HCT116 (cell line): ENCODE measurements at regions not wholly inside any gene's neighbourhood (a gene's known extent, or its start where the extent isn't known, plus 50 kb on each side); places are given as distances from the start of the nearest gene placed in this dataset.

Source experiments
- ATAC-seq: fragments of 200-7000 bp; cut with Tn5 transposase; 2 replicates; pipeline ENCODE4 v1.9.1; 2020; ENCODE audit warnings: mild to moderate bottlenecking, moderate library complexity
- BruUV-seq: library from RNA; stranded (reverse); fragments of 400-500 nt; replicated peaks from 2 replicates; lab custom pipeline; 2021; lab: Mats Ljungman, UMichigan
- CTCF ChIA-PET: fragments of 300-600 bp; sonication (Branson Sonifier 250); formaldehyde crosslinking; loops from one replicate; lab custom pipeline; 2021; ENCODE audit warnings: antibody characterized with exemption; lab: Charles Lee
- POLR2A ChIA-PET: fragments of 300-600, 350-600 bp; sonication (Branson Sonifier 250); formaldehyde crosslinking; loops from one replicate; lab custom pipeline; 2021; ENCODE audit warnings: antibody characterized with exemption; lab: Charles Lee
- RAD21 ChIA-PET, 2 experiments: fragments of 300-600 bp; sonication (Branson Sonifier 250); formaldehyde crosslinking; loops; one replicate each; lab custom pipeline; 2023; ENCODE audit warnings: low total read pairs in 2 of 2; ENCODE audit not compliant: uncharacterized antibody in 2 of 2, unreplicated experiment in 2 of 2, low non-redundant PET in 1 of 2; lab: Charles Lee
- DNase-seq: peaks from one replicate; pipeline ENCODE4 v3.0.0-alpha.2; 2010; ENCODE audit warnings: low read depth, low spot score
- H2AFZ ChIP-seq: fragments of 200-600 bp; shearing (Covaris generic), sonication (generic); 2 replicates; pipeline ENCODE4 v1.6.1; 2017; ENCODE audit warnings: low read depth, mixed run types, mixed read lengths, antibody characterized with exemption, low read length; ENCODE audit not compliant: poor library complexity, severe bottlenecking
- H3K27ac ChIP-seq: 2 replicates; pipeline ENCODE4 v1.5.1; 2012; ENCODE audit warnings: low read depth, low read length
- H3K27me3 ChIP-seq: fragments of 200-600 bp; sonication (generic); 2 replicates; pipeline ENCODE4 v1.6.1; 2016; ENCODE audit warnings: mixed run types, low read length, mixed read lengths; ENCODE audit not compliant: insufficient read depth
- H3K36me3 ChIP-seq, 2 experiments: fragments of 200-500 bp in 1 of 2; fragments of 200-600 bp in 1 of 2; sonication (Bioruptor generic) in 1 of 2; sonication (generic) in 1 of 2; 2 replicates each; pipeline versions ENCODE4 v1.5.1 to v1.6.1; 2014 to 2016; ENCODE audit warnings: low read length in 2 of 2, inconsistent platforms in 1 of 2, mixed read lengths in 1 of 2, mixed run types in 1 of 2; ENCODE audit not compliant: insufficient read depth in 2 of 2, control insufficient read depth in 1 of 2
- H3K4me1 ChIP-seq, 2 experiments: fragments of 200-600 bp in 1 of 2; sonication (generic) in 1 of 2; 2 replicates each; pipeline versions ENCODE4 v1.5.1 to v1.6.1; 2012 to 2017; ENCODE audit warnings: low read length in 2 of 2, inconsistent platforms in 1 of 2, mild to moderate bottlenecking in 1 of 2, mixed read lengths in 1 of 2, mixed run types in 1 of 2, moderate library complexity in 1 of 2; ENCODE audit not compliant: insufficient read depth in 2 of 2, control insufficient read depth in 1 of 2
- H3K4me2 ChIP-seq: fragments of 200-600 bp; sonication (generic); 2 replicates; pipeline ENCODE4 v1.6.1; 2017; ENCODE audit warnings: mixed run types, low read length, mixed read lengths
- H3K4me3 ChIP-seq, 2 experiments: fragments of 200-600 bp in 1 of 2; sonication (generic) in 1 of 2; replicated peaks in 1 of 2; 2 replicates each; pipeline ENCODE4 v1.5.1; 2011 to 2016; ENCODE audit warnings: low read length in 2 of 2, control low read depth in 1 of 2, low read depth in 1 of 2, mild to moderate bottlenecking in 1 of 2, mixed read lengths in 1 of 2, mixed run types in 1 of 2
- H3K79me2 ChIP-seq: fragments of 200-600 bp; sonication (generic); 2 replicates; pipeline ENCODE4 v1.6.1; 2017; ENCODE audit warnings: mild to moderate bottlenecking, mixed run types, low read length, moderate library complexity, mixed read lengths; ENCODE audit not compliant: insufficient read depth
- H3K9ac ChIP-seq: fragments of 200-600 bp; sonication (generic); 2 replicates; pipeline ENCODE4 v1.6.1; 2016; ENCODE audit warnings: low read length, mixed read lengths
- H3K9me2 ChIP-seq: fragments of 200-600 bp; sonication (generic), shearing (Covaris generic); 2 replicates; pipeline ENCODE4 v1.6.1; 2017; ENCODE audit warnings: mixed run types, mild to moderate bottlenecking, moderate library complexity; ENCODE audit not compliant: insufficient read depth
- H3K9me3 ChIP-seq, 2 experiments: fragments of 200-500 bp in 1 of 2; fragments of 200-600 bp in 1 of 2; sonication (Bioruptor generic) in 1 of 2; sonication (generic) in 1 of 2; 2 replicates each; pipeline ENCODE4 v1.6.1; 2014 to 2017; ENCODE audit warnings: low read length in 2 of 2, mixed read lengths in 2 of 2, inconsistent platforms in 1 of 2, low read depth in 1 of 2, mild to moderate bottlenecking in 1 of 2, mixed run types in 1 of 2, moderate library complexity in 1 of 2; ENCODE audit not compliant: control insufficient read depth in 1 of 2, insufficient read depth in 1 of 2
- H4K20me1 ChIP-seq: fragments of 200-600 bp; sonication (generic), shearing (Covaris generic); 2 replicates; pipeline ENCODE4 v1.6.1; 2017; ENCODE audit warnings: mixed run types, mild to moderate bottlenecking, moderate library complexity; ENCODE audit not compliant: insufficient read depth
- CEBPB ChIP-seq: IDR thresholded peaks from 2 replicates; pipeline ENCODE4 v1.6.1; 2012; ENCODE audit warnings: low read depth
- CTCF ChIP-seq, 3 experiments: fragments of 200-600 bp in 1 of 3; sonication (generic) in 1 of 3; IDR thresholded peaks in 2 of 3; conservative IDR thresholded peaks in 1 of 3; 2 replicates each; pipeline ENCODE4 v1.5.1; 2012 to 2017; ENCODE audit warnings: low read depth in 2 of 3, low read length in 2 of 3, antibody characterized with exemption in 1 of 3, borderline replicate concordance in 1 of 3, control low read depth in 1 of 3, mild to moderate bottlenecking in 1 of 3, mixed read lengths in 1 of 3, mixed run types in 1 of 3, moderate library complexity in 1 of 3; ENCODE audit not compliant: insufficient read depth in 1 of 3
- ELF1 ChIP-seq: IDR thresholded peaks from 2 replicates; pipeline ENCODE4 v1.6.1; 2012; ENCODE audit warnings: low read depth, borderline replicate concordance
- POLR2A ChIP-seq: IDR thresholded peaks from 2 replicates; pipeline ENCODE4 v1.7.0; 2011; ENCODE audit warnings: borderline replicate concordance; ENCODE audit not compliant: insufficient read depth, insufficient read length; ENCODE audit errors: extremely low read depth
- POLR2AphosphoS5 ChIP-seq: IDR thresholded peaks from 2 replicates; pipeline ENCODE4 v1.6.1; 2011; ENCODE audit warnings: mild to moderate bottlenecking, low read depth, low read length, moderate library complexity
- RAD21 ChIP-seq: IDR thresholded peaks from 2 replicates; pipeline ENCODE4 v1.6.1; 2012; ENCODE audit warnings: low read depth, mild to moderate bottlenecking
- intact Hi-C: fragments of 100-400 bp; cut with micrococcal nuclease; formaldehyde crosslinking; loops from 2 replicates; pipeline ENCODE4 v1.10.0; 2022

GRCh38 chr15:79593119-79593869 is 161.2 kb downstream of the MINAR1 start:
- POLR2A ChIA-PET: no interaction called here
- BruUV-seq: no TSS peak
- Histone ChIP-seq H3K4me2 (no peak overlapping the region), H3K27ac (no peak overlapping the region), H3K4me1 (no peaks in the 10 kb centered on the region), H3K9ac (no peak overlapping the region), H3K4me3 (no peak overlapping the region), H3K9me2 (no peaks in the 10 kb centered on the region), H3K27me3 (peaks cover 19% of the 10 kb centered on the region), H3K36me3 (no peaks in the 10 kb centered on the region), H4K20me1 (no peaks in the 10 kb centered on the region), H2AFZ (no peak overlapping the region), H3K9me3 (no peaks in the 10 kb centered on the region), H3K79me2 (no peaks in the 10 kb centered on the region)
- RAD21 ChIA-PET: interaction anchor here in 1 of 2 experiments (1.5 kb wide), 1 partner anchor 213 kb away, joined by 4 read pairs; no protein-coding TSS in a partner anchor
- CTCF ChIA-PET: interaction anchor here (0.7 to 2.8 kb wide), 4 partner anchors 9 to 254 kb away, joined by 3 to 13 read pairs (median 6); no protein-coding TSS in a partner anchor
- DNase-seq: no peak
- peak; percentile 34; the same call in 1 of the 2 replicates for ATAC-seq
- TF ChIP-seq CTCF (IDR thresholded peaks at IDR 0.05 in 2 of 3, conservative IDR thresholded peaks at IDR 0.05 in 1 of 3; ENCODE audit: borderline replicate concordance in 1 of 3, insufficient read depth in 1 of 3, low read depth in 2 of 3, low read length in 2 of 3) (peak; percentile 6 to 39 (median 36); a peak in 4 of 6 replicates), POLR2AphosphoS5 (no peak), RAD21 (peak; percentile 28; the same call in 1 of the 2 replicates)
- intact Hi-C loops: loop anchor here (10.0 kb wide), 1 partner anchor 582 kb away; no protein-coding TSS in a partner anchor

GRCh38 chr15:79595306-79595705 is 163.2 kb downstream of the MINAR1 start:
- H3K79me2 ChIP-seq: no peaks in the 10 kb centered on the region
- TF ChIP-seq ELF1: no peak
- no peak for TF ChIP-seq CEBPB
- no peak for TF ChIP-seq POLR2A
- intact Hi-C loops: loop anchor here (5.0 to 10.0 kb wide), 2 partner anchors 257 to 579 kb away; no protein-coding TSS in a partner anchor
- ATAC-seq (no peak), DNase-seq (no peak)
- H3K9me3 ChIP-seq: no peaks in the 10 kb centered on the region
- H3K9ac ChIP-seq: no peak overlapping the region
- no peaks in the 10 kb centered on the region for H4K20me1 ChIP-seq
- H2AFZ ChIP-seq: peak overlapping the region; percentile 99
- no peak overlapping the region for H3K4me3 ChIP-seq
- CTCF ChIA-PET: interaction anchor here (0.8 to 2.8 kb wide), 24 partner anchors 9 to 410 kb away, joined by 3 to 111 read pairs (median 6); no protein-coding TSS in a partner anchor
- POLR2A ChIA-PET: interaction anchor here (0.6 to 1.1 kb wide), 2 partner anchors 214 to 272 kb away, joined by 3 to 6 read pairs; no protein-coding TSS in a partner anchor
- H3K27me3 ChIP-seq: peaks cover 11% of the 10 kb centered on the region; the same call in 1 of the 2 replicates
- H3K4me2 ChIP-seq: no peak overlapping the region
- no peaks in the 10 kb centered on the region for H3K4me1 ChIP-seq
- no peaks in the 10 kb centered on the region for H3K9me2 ChIP-seq
- no TSS peak for BruUV-seq
- H3K36me3 ChIP-seq: no peaks in the 10 kb centered on the region
- H3K27ac ChIP-seq: no peak overlapping the region
- RAD21 ChIA-PET: interaction anchor here (1.1 to 1.6 kb wide), 4 partner anchors 9 to 258 kb away, joined by 4 to 22 read pairs (median 10); no protein-coding TSS in a partner anchor
